IMR-90 (cell line): ENCODE measurements at regions not wholly inside any gene's neighbourhood (a gene's known extent, or its start where the extent isn't known, plus 50 kb on each side); places are given as distances from the start of the nearest gene placed in this dataset.

ENCODE experiments used
- ATAC-seq: fragments of 200-7000 bp; cut with Tn5 transposase; 2 replicates; pipeline ENCODE4 v1.9.1; 2020; ENCODE audit warnings: low read depth, mild to moderate bottlenecking, moderate library complexity
- BruUV-seq: library from RNA; stranded (reverse); fragments of 400-500 nt; replicated peaks from 2 replicates; lab custom pipeline; 2021; lab: Mats Ljungman, UMichigan
- CTCF ChIA-PET: fragments of 300-600 bp; formaldehyde crosslinking; extraction: SDS; loops from one replicate; lab custom pipeline; 2021; ENCODE audit warnings: antibody characterized with exemption; lab: Yijun Ruan, JAX
- POLR2A ChIA-PET: fragments of 300-600 bp; sonication (Branson Sonifier 250); formaldehyde crosslinking; loops from one replicate; lab custom pipeline; 2022; ENCODE audit warnings: antibody characterized with exemption; ENCODE audit not compliant: unreplicated experiment; lab: Charles Lee
- DNase-seq: peaks from one replicate; pipeline ENCODE4 v3.0.0; 2013
- H2AFZ ChIP-seq: replicated peaks from 2 replicates; pipeline ENCODE3; 2013; ENCODE audit warnings: low read length, mild to moderate bottlenecking; ENCODE audit not compliant: poor library complexity
- H2AK5ac ChIP-seq: 2 replicates; pipeline ENCODE4 v1.6.1; 2013; ENCODE audit warnings: low read depth, low read length, inconsistent platforms
- H2AK9ac ChIP-seq: replicated peaks from 2 replicates; pipeline ENCODE3; 2013; ENCODE audit warnings: mild to moderate bottlenecking, low read depth, low read length, moderate library complexity; ENCODE audit not compliant: poor library complexity
- H2BK120ac ChIP-seq: 2 replicates; pipeline ENCODE4 v1.6.1; 2013; ENCODE audit warnings: low read depth, low read length, inconsistent platforms
- H2BK15ac ChIP-seq: 3 replicates; pipeline ENCODE4 v1.6.1; 2013; ENCODE audit warnings: low read depth, low read length, inconsistent platforms
- H2BK20ac ChIP-seq: 2 replicates; pipeline ENCODE4 v1.6.1; 2013; ENCODE audit warnings: low read depth, mild to moderate bottlenecking, inconsistent platforms, low read length, moderate library complexity
- H2BK5ac ChIP-seq: 2 replicates; pipeline ENCODE4 v1.6.1; 2013; ENCODE audit warnings: mild to moderate bottlenecking, low read depth, low read length, inconsistent platforms; ENCODE audit not compliant: poor library complexity, severe bottlenecking
- H3K14ac ChIP-seq: replicated peaks from 2 replicates; pipeline ENCODE4 v1.6.1; 2013; ENCODE audit warnings: low read depth, low read length, inconsistent platforms
- H3K18ac ChIP-seq: 2 replicates; pipeline ENCODE4 v1.6.1; 2013; ENCODE audit warnings: low read depth, low read length, control low read depth
- H3K23ac ChIP-seq: 2 replicates; pipeline ENCODE4 v1.6.1; 2013; ENCODE audit warnings: low read depth, low read length, inconsistent platforms
- H3K27ac ChIP-seq: 2 replicates; pipeline ENCODE4 v1.5.1; 2013; ENCODE audit warnings: mild to moderate bottlenecking, control low read depth, low read length; ENCODE audit not compliant: insufficient read depth
- H3K27me3 ChIP-seq: 2 replicates; pipeline ENCODE4 v1.6.1; 2013; ENCODE audit warnings: low read length; ENCODE audit not compliant: control insufficient read depth, insufficient read depth
- H3K36me3 ChIP-seq: 2 replicates; pipeline ENCODE4 v1.6.1; 2013; ENCODE audit warnings: low read length, mixed read lengths; ENCODE audit not compliant: control insufficient read depth, insufficient read depth
- H3K4ac ChIP-seq: 2 replicates; pipeline ENCODE4 v1.6.1; 2013; ENCODE audit warnings: low read depth, low read length, inconsistent platforms
- H3K4me1 ChIP-seq: 2 replicates; pipeline ENCODE4 v1.6.1; 2013; ENCODE audit warnings: low read length, mixed read lengths; ENCODE audit not compliant: control insufficient read depth, insufficient read depth
- H3K4me2 ChIP-seq: 2 replicates; pipeline ENCODE4 v1.6.1; 2013; ENCODE audit warnings: low read depth, mild to moderate bottlenecking, control low read depth, low read length, moderate library complexity
- H3K4me3 ChIP-seq: 2 replicates; pipeline ENCODE4 v1.5.1; 2013; ENCODE audit warnings: low read depth, mild to moderate bottlenecking, control low read depth, low read length, moderate library complexity; ENCODE audit not compliant: insufficient read depth
- H3K56ac ChIP-seq: 2 replicates; pipeline ENCODE4 v1.6.1; 2013; ENCODE audit warnings: low read length, inconsistent platforms; ENCODE audit not compliant: insufficient read depth; ENCODE audit errors: extremely low read depth
- H3K79me1 ChIP-seq, 2 experiments: 2 replicates each; pipeline ENCODE4 v1.6.1; 2013; ENCODE audit warnings: low read length in 2 of 2, inconsistent platforms in 1 of 2, low read depth in 1 of 2
- H3K9ac ChIP-seq: 2 replicates; pipeline ENCODE4 v1.6.1; 2013; ENCODE audit warnings: low read depth, low read length, control low read depth
- H3K9me1 ChIP-seq: 2 replicates; pipeline ENCODE4 v1.6.1; 2013; ENCODE audit warnings: low read length, inconsistent platforms; ENCODE audit not compliant: insufficient read depth
- H3K9me3 ChIP-seq: 2 replicates; pipeline ENCODE4 v1.6.1; 2013; ENCODE audit warnings: low read length; ENCODE audit not compliant: control insufficient read depth, insufficient read depth
- H4K20me1 ChIP-seq: 2 replicates; pipeline ENCODE4 v1.6.1; 2013; ENCODE audit warnings: low read length, inconsistent platforms; ENCODE audit not compliant: insufficient read depth
- H4K5ac ChIP-seq: 2 replicates; pipeline ENCODE4 v1.6.1; 2013; ENCODE audit warnings: mild to moderate bottlenecking, low read depth, low read length, control low read depth
- H4K8ac ChIP-seq, 2 experiments: 2 replicates each; pipeline ENCODE4 v1.6.1; 2013; ENCODE audit warnings: low read depth in 2 of 2, low read length in 2 of 2, control low read depth in 1 of 2, inconsistent platforms in 1 of 2
- H4K91ac ChIP-seq: 2 replicates; pipeline ENCODE4 v1.6.1; 2013; ENCODE audit warnings: low read depth, low read length, inconsistent platforms; ENCODE audit not compliant: insufficient read depth
- CEBPB ChIP-seq: IDR thresholded peaks from 2 replicates; pipeline ENCODE4 v1.6.1; 2012; ENCODE audit warnings: low read depth, low read length, improper control_type of control experiment
- WGBS, 2 experiments: methylation state at CpG; one replicate each; pipeline versions ENCODE4 v1.1.5 to v1.1.7; 2013; ENCODE audit warnings: missing lambda C conversion rate in 2 of 2; ENCODE audit not compliant: insufficient read length in 1 of 2; ENCODE audit errors: extremely low coverage in 2 of 2; 5-methylcytosine and 5-hydroxymethylcytosine counted together
- dilution Hi-C: fragments of 300-500 bp; cut with HindIII; formaldehyde crosslinking; loops from one replicate; pipeline ENCODE4 v1.14.3; 2018; ENCODE audit warnings: low sequenced_read_pairs; ENCODE audit not compliant: unreplicated experiment
- in situ Hi-C: fragments of 300-500 bp; cut with MboI; formaldehyde crosslinking; loops from 3 replicates; pipeline ENCODE4 v1.14.3; 2019; ENCODE audit warnings: low sequenced_read_pairs, inconsistent platforms, mixed read lengths
- intact Hi-C: fragments of 100-400 bp; cut with micrococcal nuclease; formaldehyde crosslinking; loops from 2 replicates; pipeline ENCODE4 v1.10.0; 2022
- TF ChIP-seq, protein P1 (sequence below): conservative IDR thresholded peaks from 2 replicates; pipeline ENCODE4 v1.5.1; 2012; ENCODE audit warnings: mild to moderate bottlenecking, low read depth, low read length, improper control_type of control experiment

DNA sequence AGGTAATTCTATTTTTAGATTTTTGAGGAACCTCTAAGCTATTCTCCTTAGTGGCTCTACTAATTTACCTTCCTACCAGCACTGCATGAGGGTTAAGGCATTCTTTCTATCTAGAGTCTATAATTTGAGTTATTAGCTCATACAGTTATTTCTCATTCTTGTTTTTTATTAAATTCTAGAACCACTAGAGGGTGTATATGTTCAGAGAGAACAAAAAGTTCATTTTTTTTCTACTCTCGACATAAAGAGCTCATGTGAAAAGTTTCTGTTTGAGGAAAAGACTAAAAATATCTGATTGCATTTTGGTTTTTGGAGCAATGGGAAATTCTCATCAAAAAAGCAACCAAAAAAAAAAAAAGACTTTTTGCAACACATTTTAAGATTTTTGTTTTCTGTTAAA, 57.0 kb upstream of the LRAT start:
- no peak overlapping the region for H2AK5ac ChIP-seq
- no peak overlapping the region for H3K18ac ChIP-seq
- H2BK5ac ChIP-seq: no peak overlapping the region
- no peak overlapping the region for H4K5ac ChIP-seq
- H3K27ac ChIP-seq: no peak overlapping the region
- H4K20me1 ChIP-seq: no peaks in the 10 kb centered on the region
- WGBS, 2 experiments: no CpG with 5 or more reads among the region's 1 CpG
- no peaks in the 10 kb centered on the region for H3K9me1 ChIP-seq
- H3K79me1 ChIP-seq: no peaks in the 10 kb centered on the region
- H3K36me3 ChIP-seq: no peaks in the 10 kb centered on the region
- ChIA-PET CTCF (interaction anchor here (0.6 to 0.7 kb wide), 2 partner anchors 91 to 119 kb away, joined by 3 to 6 read pairs; no protein-coding TSS in a partner anchor), POLR2A (no interaction called here)
- in situ Hi-C loops: no loop called here
- H3K14ac ChIP-seq: no peak overlapping the region
- no peaks in the 10 kb centered on the region for H3K27me3 ChIP-seq
- BruUV-seq: no TSS peak
- no peak overlapping the region for H2AFZ ChIP-seq
- intact Hi-C loops: no loop called here
- no peak overlapping the region for H4K8ac ChIP-seq
- H3K9ac ChIP-seq: no peak overlapping the region
- no peak overlapping the region for H3K23ac ChIP-seq
- H3K4me3 ChIP-seq: no peak overlapping the region
- H2BK120ac ChIP-seq: no peak overlapping the region
- DNase-seq: no peak
- H2AK9ac ChIP-seq: no peak overlapping the region
- H3K4me1 ChIP-seq: no peaks in the 10 kb centered on the region
- no peaks in the 10 kb centered on the region for H3K9me3 ChIP-seq
- no peak overlapping the region for H3K56ac ChIP-seq
- dilution Hi-C loops: no loop called here
- no peak for TF ChIP-seq CEBPB
- TF ChIP-seq, protein P1, sequence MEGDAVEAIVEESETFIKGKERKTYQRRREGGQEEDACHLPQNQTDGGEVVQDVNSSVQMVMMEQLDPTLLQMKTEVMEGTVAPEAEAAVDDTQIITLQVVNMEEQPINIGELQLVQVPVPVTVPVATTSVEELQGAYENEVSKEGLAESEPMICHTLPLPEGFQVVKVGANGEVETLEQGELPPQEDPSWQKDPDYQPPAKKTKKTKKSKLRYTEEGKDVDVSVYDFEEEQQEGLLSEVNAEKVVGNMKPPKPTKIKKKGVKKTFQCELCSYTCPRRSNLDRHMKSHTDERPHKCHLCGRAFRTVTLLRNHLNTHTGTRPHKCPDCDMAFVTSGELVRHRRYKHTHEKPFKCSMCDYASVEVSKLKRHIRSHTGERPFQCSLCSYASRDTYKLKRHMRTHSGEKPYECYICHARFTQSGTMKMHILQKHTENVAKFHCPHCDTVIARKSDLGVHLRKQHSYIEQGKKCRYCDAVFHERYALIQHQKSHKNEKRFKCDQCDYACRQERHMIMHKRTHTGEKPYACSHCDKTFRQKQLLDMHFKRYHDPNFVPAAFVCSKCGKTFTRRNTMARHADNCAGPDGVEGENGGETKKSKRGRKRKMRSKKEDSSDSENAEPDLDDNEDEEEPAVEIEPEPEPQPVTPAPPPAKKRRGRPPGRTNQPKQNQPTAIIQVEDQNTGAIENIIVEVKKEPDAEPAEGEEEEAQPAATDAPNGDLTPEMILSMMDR: 0 out of 2 replicates have a peak, but pooled peaks have one; percentile 2
- no peak for ATAC-seq
- H3K4ac ChIP-seq: no peak overlapping the region
- no peak overlapping the region for H2BK20ac ChIP-seq
- no peak overlapping the region for H4K91ac ChIP-seq
- no peak overlapping the region for H2BK15ac ChIP-seq
- H3K4me2 ChIP-seq: no peak overlapping the region
